ENCODE measurements at regions not wholly inside any gene's neighbourhood (a gene's known extent, or its start where the extent isn't known, plus 50 kb on each side); places are given as distances from the start of the nearest gene placed in this dataset.
A peak's percentile ranks its signal among the peaks of the same experiment; 100 is the strongest.

DNA sequence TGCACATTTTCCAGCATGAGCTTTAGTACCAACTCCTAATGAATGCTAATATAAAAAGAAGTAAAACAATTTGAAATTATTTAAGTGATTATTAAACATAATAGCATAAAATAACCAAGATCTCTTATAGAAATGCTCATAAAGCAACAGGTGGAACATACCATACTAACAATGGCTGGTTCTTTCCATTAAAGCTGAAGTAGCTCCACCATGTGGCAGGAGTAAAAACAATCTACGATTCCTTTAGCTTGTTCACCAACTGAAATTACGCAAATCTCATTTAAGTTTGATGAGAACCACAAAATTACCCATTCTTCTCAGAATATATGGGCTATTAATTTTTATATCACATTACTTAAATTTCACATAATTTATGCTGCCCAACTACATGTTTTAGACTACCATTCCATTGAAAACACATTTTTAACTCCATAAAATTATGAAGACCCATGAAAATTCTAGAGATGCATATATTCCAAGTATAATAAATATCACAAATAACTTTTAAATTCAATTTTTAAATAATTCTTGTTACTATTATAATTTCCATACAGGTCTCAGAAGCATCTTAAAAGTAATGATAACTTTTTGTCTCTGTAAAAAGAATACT, 213.6 kb downstream of the DAD1 start (continued):
- TF ChIP-seq, protein P1, sequence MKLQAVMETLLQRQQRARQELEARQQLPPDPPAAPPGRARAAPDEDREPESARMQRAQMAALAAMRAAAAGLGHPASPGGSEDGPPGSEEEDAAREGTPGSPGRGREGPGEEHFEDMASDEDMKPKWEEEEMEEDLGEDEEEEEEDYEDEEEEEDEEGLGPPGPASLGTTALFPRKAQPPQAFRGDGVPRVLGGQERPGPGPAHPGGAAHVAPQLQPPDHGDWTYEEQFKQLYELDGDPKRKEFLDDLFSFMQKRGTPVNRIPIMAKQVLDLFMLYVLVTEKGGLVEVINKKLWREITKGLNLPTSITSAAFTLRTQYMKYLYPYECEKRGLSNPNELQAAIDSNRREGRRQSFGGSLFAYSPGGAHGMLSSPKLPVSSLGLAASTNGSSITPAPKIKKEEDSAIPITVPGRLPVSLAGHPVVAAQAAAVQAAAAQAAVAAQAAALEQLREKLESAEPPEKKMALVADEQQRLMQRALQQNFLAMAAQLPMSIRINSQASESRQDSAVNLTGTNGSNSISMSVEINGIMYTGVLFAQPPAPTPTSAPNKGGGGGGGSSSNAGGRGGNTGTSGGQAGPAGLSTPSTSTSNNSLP (IDR thresholded peaks at IDR 0.05; ENCODE audit: low read depth, low read length): 0 out of 2 replicates have a peak, but pooled peaks have one; percentile 45
- TF ChIP-seq MEIS1 (CRISPR knock-in tag; IDR thresholded peaks at IDR 0.05; ENCODE audit: borderline replicate concordance) (no peak), NFKBIZ (CRISPR knock-in tag; IDR thresholded peaks at IDR 0.05) (no peak), HOXA5 (CRISPR knock-in tag; IDR thresholded peaks at IDR 0.05) (0 out of 2 replicates have a peak, but pooled peaks have one; percentile 35), SMYD3 (CRISPR knock-in tag; IDR thresholded peaks at IDR 0.05) (0 out of 2 replicates have a peak, but pooled peaks have one; percentile 63), ZNF484 (CRISPR knock-in tag; IDR thresholded peaks at IDR 0.05; ENCODE audit: borderline replicate concordance, low read depth) (no peak), SOX13 (IDR thresholded peaks at IDR 0.05) (no peak), SOX13 (CRISPR knock-in tag; conservative IDR thresholded peaks at IDR 0.05 in 1 of 2, IDR thresholded peaks at IDR 0.05 in 1 of 2) (0 out of 4 replicates have a peak, but pooled peaks of 1 of the 2 experiments have one; percentile 9), THYN1 (CRISPR knock-in tag; IDR thresholded peaks at IDR 0.05; ENCODE audit: borderline replicate concordance, low read depth) (peak; percentile 57; the same call in 1 of the 2 replicates)
- TF ChIP-seq, protein P2, sequence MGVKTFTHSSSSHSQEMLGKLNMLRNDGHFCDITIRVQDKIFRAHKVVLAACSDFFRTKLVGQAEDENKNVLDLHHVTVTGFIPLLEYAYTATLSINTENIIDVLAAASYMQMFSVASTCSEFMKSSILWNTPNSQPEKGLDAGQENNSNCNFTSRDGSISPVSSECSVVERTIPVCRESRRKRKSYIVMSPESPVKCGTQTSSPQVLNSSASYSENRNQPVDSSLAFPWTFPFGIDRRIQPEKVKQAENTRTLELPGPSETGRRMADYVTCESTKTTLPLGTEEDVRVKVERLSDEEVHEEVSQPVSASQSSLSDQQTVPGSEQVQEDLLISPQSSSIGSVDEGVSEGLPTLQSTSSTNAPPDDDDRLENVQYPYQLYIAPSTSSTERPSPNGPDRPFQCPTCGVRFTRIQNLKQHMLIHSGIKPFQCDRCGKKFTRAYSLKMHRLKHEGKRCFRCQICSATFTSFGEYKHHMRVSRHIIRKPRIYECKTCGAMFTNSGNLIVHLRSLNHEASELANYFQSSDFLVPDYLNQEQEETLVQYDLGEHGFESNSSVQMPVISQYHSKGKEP (CRISPR knock-in tag; IDR thresholded peaks at IDR 0.05): no peak
- TF ChIP-seq, protein P3, sequence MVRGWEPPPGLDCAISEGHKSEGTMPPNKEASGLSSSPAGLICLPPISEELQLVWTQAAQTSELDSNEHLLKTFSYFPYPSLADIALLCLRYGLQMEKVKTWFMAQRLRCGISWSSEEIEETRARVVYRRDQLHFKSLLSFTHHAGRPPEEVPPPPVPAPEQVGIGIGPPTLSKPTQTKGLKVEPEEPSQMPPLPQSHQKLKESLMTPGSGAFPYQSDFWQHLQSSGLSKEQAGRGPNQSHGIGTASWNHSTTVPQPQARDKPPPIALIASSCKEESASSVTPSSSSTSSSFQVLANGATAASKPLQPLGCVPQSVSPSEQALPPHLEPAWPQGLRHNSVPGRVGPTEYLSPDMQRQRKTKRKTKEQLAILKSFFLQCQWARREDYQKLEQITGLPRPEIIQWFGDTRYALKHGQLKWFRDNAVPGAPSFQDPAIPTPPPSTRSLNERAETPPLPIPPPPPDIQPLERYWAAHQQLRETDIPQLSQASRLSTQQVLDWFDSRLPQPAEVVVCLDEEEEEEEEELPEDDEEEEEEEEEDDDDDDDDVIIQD (CRISPR knock-in tag; IDR thresholded peaks at IDR 0.05; ENCODE audit: low read depth): 0 out of 2 replicates have a peak, but pooled peaks have one; percentile 28

Data from HepG2 (cell line).